Gastrocnemius medialis (tissue), 4 donors: ENCODE measurements at regions not wholly inside any gene's neighbourhood (a gene's known extent, or its start where the extent isn't known, plus 50 kb on each side); places are given as distances from the start of the nearest gene placed in this dataset.
A peak's percentile ranks its signal among the peaks of the same experiment; 100 is the strongest.

Experiments
- ATAC-seq, 2 donors: fragments of 150-250 bp; one replicate each; pipeline ENCODE4 v1.9.1; 2016
- DNase-seq, 2 donors: peaks; one replicate each; pipeline ENCODE4 v3.0.0-alpha.2; 2019
- H3K27ac ChIP-seq, 4 donors: fragments of 200-600 bp; sonication (generic); 1 replicate in 1 of 4; 2 replicates in 3 of 4; pipeline ENCODE4 v1.5.1; 2016 to 2018; ENCODE audit warnings: mild to moderate bottlenecking in 2 of 4, moderate library complexity in 1 of 4
- H3K27me3 ChIP-seq, 3 donors: fragments of 200-600 bp; sonication (generic) in 2 of 3; 1 replicate in 1 of 3; 2 replicates in 2 of 3; pipeline versions ENCODE4 v1.5.1 to v1.6.0; 2016 to 2019; ENCODE audit warnings: mild to moderate bottlenecking in 1 of 3, moderate library complexity in 1 of 3
- H3K36me3 ChIP-seq, 2 donors: fragments of 200-600 bp; sonication (generic) in 1 of 2; one replicate each; pipeline ENCODE4 v1.5.1; 2017 to 2018
- H3K4me1 ChIP-seq, 2 donors: fragments of 200-600 bp; sonication (generic) in 1 of 2; one replicate each; pipeline ENCODE4 v1.5.1; 2016 to 2017; ENCODE audit warnings: mild to moderate bottlenecking in 2 of 2
- H3K4me3 ChIP-seq, 4 donors: fragments of 200-600 bp; sonication (generic) in 3 of 4; 1 replicate in 1 of 4; 2 replicates in 3 of 4; pipeline ENCODE4 v1.5.1; 2016 to 2019; ENCODE audit warnings: mild to moderate bottlenecking in 2 of 4
- H3K9me3 ChIP-seq, 3 donors: fragments of 200-600 bp; sonication (generic) in 2 of 3; 1 replicate in 1 of 3; 2 replicates in 2 of 3; pipeline ENCODE4 v1.5.1; 2016 to 2019
- CTCF ChIP-seq, 5 experiments: fragments of 450-650 bp in 3 of 5; fragments of 200-600 bp in 2 of 5; sonication (generic) in 2 of 5; IDR thresholded peaks in 4 of 5; conservative IDR thresholded peaks in 1 of 5; 1 replicate in 4 of 5; 2 replicates in 1 of 5; pipeline ENCODE4 v1.5.1; 2016 to 2019; ENCODE audit warnings: antibody characterized with exemption in 5 of 5, mild to moderate bottlenecking in 3 of 5, moderate library complexity in 3 of 5
- POLR2A ChIP-seq, 2 donors: fragments of 450-650 bp; IDR thresholded peaks; one replicate each; pipeline ENCODE4 v1.6.1; 2017; ENCODE audit warnings: antibody characterized with exemption in 2 of 2, mild to moderate bottlenecking in 2 of 2, moderate library complexity in 2 of 2
- in situ Hi-C, 4 donors: fragments of 200-750 bp; cut with MboI; loops; one replicate each; pipeline versions ENCODE4 v1.15.0 to v1.8.0; 2017; ENCODE audit warnings: low sequenced_read_pairs in 4 of 4
- intact Hi-C: fragments of 100-400 bp; cut with DNase I; formaldehyde crosslinking; loops from one replicate; pipeline ENCODE4 v1.15.1; 2023; ENCODE audit warnings: low total_unique reads

GRCh38 chr6:150739711-150740349, 125.7 kb upstream of the MTHFD1L start:
- no peaks in the 10 kb centered on the region for H3K9me3 ChIP-seq
- ATAC-seq (no peak), DNase-seq (no peak)
- in situ Hi-C loops (loop anchor here in 1 of 4 donors (10.0 kb wide), 1 partner anchor 325 kb away; no protein-coding TSS in a partner anchor), intact Hi-C loops (no loop called here)
- no peaks in the 10 kb centered on the region for H3K27me3 ChIP-seq
- no peak overlapping the region for H3K27ac ChIP-seq
- peaks cover 0 to 5% of the 10 kb centered on the region in 2 donors for H3K4me1 ChIP-seq
- no peaks in the 10 kb centered on the region for H3K36me3 ChIP-seq
- TF ChIP-seq POLR2A (IDR thresholded peaks at IDR 0.05) (no peak), CTCF (IDR thresholded peaks at IDR 0.05 in 4 of 5, conservative IDR thresholded peaks at IDR 0.05 in 1 of 5) (no peak)
- H3K4me3 ChIP-seq = no peak overlapping the region

DNA sequence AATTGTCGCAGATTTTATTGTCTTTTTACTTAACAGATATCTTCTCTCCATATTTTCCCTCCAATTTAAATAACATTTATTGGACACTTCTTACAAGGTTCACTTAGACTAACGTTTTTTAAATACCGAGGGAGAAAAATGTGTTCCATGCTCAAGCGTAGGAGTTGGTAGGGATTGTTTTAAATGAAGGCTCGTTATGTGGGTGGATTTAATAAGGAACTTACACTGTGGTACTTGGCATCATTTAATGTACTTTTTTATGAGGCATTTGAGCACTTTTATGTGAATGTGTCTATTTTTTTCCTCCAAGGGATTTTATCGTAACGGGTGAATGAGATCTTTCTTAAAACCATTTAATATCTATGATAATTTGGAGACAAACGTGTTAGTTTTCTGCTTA, 125.0 kb upstream of the MTHFD1L start:
- ATAC-seq = no peak
- Histone ChIP-seq H3K36me3 (no peaks in the 10 kb centered on the region), H3K4me3 (no peak overlapping the region), H3K27me3 (no peaks in the 10 kb centered on the region), H3K9me3 (no peaks in the 10 kb centered on the region), H3K4me1 (peaks cover 0 to 5% of the 10 kb centered on the region in 2 donors), H3K27ac (no peak overlapping the region)
- TF ChIP-seq POLR2A (IDR thresholded peaks at IDR 0.05) (no peak), CTCF (IDR thresholded peaks at IDR 0.05 in 4 of 5, conservative IDR thresholded peaks at IDR 0.05 in 1 of 5) (no peak)
- in situ Hi-C loops (no loop called here), intact Hi-C loops (no loop called here)
- DNase-seq = no peak

DNA sequence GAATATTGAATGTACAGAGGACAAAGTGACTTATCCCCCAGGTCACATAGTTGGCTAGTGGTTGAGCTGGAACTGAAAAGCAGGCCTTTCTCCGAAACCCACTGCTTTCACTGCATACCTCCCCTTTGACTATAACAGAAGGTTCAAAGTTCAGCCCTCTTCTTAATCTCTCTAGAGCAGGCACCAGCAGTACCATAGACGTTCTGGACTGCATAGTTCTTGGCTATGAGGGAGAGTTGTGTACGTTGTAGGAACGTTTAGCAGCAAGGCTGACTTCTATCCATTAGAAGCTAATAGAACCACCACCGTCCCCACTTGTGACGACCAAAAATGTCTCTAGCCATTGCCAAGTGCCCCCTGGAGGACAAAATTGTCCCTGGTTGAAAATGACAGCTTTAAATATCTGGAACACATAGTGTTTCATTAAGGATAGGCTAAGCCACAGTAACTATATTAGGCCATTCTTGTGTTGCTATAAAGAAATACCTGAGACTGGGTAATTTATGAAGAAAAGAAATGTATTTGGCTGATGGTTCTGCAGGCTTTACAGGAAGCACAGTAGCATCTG, 123.8 kb upstream of the MTHFD1L start:
- Histone ChIP-seq H3K36me3 (no peaks in the 10 kb centered on the region), H3K27me3 (no peaks in the 10 kb centered on the region), H3K9me3 (no peaks in the 10 kb centered on the region), H3K4me3 (no peak overlapping the region), H3K27ac (no peak overlapping the region), H3K4me1 (peaks cover 0 to 12% of the 10 kb centered on the region in 2 donors)
- in situ Hi-C loops (no loop called here), intact Hi-C loops (no loop called here)
- DNase-seq (no peak), ATAC-seq (no peak)
- TF ChIP-seq POLR2A (IDR thresholded peaks at IDR 0.05) (no peak), CTCF (IDR thresholded peaks at IDR 0.05 in 4 of 5, conservative IDR thresholded peaks at IDR 0.05 in 1 of 5) (peak in 2 of 5 experiments; percentile 21 to 25)

DNA sequence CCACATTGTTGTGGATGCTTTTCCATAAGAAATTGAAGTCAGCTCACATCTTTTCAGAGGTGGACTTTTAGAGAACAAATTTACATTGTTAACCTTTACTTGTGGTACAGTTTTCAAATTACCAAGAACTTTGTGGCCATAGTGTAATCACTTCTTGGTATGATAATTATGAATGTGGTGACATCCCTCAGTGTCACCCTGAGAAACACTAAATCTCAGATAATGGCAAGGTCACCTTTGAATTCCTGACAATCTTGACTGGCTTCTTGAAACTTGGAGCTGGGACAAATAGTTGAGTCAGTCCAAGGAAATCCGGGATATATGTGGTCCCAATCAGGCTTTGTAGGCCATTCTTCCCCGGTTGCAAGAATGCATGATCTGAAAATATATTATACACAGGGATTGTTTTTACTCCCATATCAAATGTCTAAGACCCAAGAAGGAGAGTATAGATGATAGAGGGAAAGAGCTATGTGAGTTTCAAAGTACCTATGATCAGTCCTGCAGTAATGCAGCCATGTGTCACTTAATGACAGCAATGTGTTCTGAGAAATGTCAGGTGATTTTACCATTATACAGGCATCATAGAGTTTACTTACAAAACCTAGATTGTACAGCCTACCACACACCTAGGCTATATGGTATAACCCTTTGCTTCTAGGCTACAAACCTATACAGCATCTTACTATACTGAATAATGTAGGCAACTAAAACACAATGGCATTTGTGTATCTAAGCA, 120.8 kb upstream of the MTHFD1L start:
- Histone ChIP-seq H3K9me3 (no peaks in the 10 kb centered on the region), H3K4me1 (peaks cover 0 to 12% of the 10 kb centered on the region in 2 donors), H3K27ac (no peak overlapping the region), H3K4me3 (no peak overlapping the region), H3K36me3 (no peaks in the 10 kb centered on the region), H3K27me3 (no peaks in the 10 kb centered on the region)
- DNase-seq (no peak), ATAC-seq (no peak)
- no peak for TF ChIP-seq CTCF (IDR thresholded peaks at IDR 0.05 in 4 of 5, conservative IDR thresholded peaks at IDR 0.05 in 1 of 5)
- no peak for TF ChIP-seq POLR2A (IDR thresholded peaks at IDR 0.05)
- in situ Hi-C loops = no loop called here
- intact Hi-C loops = no loop called here
